Glomerular visceral epithelial cell (primary cell): ENCODE measurements at regions not wholly inside any gene's neighbourhood (a gene's known extent, or its start where the extent isn't known, plus 50 kb on each side); places are given as distances from the start of the nearest gene placed in this dataset.

Source experiments
- DNase-seq: peaks from one replicate; pipeline ENCODE4 v3.0.0-alpha.2; 2016; ENCODE audit errors: extremely low spot score

DNA sequence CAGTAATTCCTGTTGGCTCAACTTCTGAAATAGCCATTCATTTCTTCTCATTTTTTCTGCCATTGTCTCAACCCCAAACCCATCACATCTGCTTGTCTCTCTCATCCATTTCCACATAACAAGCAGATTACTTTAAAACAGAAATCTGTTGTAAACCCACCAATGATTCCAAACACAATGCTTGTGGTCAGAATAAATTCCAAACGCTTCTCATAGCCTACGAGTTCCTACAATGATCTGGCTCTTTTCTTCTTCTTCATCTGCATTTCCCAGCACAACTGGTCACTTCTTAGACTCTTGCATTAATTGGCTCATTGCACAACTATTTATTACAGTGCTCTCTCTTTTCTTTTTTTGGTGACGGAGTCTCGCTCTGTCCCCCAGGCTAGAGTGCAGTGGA is 364.1 kb downstream of the GATA3 start:
- no peak for DNase-seq

DNA sequence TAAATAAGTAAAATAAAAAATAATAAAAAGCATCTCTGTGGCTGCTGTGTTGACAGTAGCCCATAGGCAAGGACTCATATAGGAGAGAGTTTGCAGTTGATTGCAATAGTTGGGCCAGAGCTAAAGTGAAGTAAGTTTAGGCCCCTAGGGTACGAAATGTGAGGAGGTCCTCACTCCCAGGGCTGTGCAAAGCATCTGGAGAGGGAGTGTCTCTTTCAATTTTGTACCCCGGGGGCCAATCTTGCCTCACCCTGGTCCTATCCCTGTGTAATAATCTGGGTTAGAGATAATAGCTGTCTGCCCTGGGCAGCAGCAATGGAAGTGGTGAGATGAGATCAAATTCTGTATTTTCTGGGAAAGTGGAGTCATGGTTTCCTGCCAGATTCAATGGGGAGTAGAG is 365.7 kb downstream of the GATA3 start:
- no peak for DNase-seq

DNA sequence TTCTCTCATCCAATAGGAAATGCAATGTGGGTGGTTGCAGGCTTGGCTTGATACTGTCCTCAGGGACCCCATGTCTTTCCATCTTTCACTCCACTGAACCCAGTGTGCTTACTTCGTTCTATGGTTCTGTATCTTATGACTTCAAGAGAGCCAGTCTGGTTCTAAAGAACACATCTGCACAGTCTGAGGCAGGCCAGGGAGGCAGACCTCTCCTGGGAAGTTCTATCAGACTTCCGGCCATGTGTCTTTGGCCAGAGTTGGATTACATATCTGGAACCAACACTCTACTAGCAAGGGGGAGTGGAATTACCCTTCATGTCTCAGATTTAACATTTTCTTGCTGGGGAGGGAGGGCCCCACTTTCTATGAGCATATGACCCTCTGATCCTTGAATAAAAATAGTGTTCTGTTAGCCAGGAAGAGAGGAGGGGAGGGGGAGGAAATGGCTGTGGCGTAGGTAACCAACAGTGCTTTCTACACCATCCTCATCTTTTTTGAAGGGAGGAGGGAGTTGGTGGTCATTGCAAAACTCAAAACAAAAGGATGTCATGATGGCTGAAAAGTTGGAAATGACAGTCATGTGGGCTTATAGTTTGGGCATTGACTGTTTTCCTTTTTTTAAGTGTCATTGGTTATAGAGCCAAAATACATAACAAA is 370.2 kb downstream of the GATA3 start:
- no peak for DNase-seq

DNA sequence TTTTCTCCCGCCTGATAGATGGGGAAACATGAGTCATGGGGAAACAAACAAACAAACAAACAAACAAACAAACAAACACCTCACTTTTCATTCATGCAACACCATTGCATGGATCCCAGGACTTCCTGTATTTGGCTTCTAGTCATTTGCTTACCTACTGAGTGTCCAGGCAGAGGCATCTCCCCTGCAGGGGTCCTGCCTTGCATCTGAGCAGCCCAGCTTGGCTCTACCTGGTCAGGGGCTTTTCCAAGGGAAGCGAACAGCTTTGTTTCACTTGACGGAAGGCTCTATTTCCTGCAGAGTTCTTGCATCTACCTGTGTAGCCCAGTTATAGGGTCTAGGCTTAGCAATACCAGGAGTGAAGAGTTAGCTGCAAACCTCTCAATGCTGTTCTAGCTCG is 374.2 kb downstream of the GATA3 start:
- DNase-seq, result no peak

DNA sequence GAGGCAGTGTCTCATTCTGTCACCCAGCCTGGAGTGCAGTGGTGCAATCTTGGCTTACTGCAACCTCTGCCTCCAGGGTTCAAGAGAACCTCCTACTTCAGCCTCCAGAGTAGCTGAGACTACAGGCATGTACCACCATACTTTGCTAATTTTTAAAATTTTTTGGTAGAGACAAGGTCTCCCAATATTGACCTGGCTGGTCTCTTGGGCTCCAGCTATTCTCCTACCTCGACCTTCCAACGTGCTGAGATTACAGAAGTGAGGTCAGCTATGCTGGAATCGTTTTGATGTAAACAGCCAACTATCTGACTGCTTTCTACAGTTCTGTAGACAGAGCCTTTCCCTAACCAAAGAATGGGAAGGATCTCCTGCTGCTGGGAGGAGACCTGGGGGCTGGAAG is 375.8 kb downstream of the GATA3 start:
- no peak for DNase-seq

DNA sequence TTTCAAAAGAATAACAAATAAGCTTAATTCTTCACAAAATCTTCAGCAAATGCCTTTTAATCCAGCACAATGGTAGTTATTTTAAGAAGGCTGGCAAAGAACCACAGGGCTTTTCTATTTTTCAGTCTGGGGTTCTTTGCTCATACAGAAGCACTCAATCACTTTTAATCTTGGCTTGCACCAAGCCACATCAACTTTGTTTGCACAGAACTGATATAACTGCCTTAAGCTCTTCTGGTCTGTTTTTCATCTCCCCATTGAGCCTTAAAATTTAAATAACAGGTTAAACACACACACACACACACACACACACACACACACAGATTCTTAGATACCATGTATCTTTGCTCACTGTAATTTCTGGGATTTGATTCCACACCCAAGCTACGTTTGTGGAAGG is 377.0 kb downstream of the GATA3 start:
- DNase-seq, result no peak

DNA sequence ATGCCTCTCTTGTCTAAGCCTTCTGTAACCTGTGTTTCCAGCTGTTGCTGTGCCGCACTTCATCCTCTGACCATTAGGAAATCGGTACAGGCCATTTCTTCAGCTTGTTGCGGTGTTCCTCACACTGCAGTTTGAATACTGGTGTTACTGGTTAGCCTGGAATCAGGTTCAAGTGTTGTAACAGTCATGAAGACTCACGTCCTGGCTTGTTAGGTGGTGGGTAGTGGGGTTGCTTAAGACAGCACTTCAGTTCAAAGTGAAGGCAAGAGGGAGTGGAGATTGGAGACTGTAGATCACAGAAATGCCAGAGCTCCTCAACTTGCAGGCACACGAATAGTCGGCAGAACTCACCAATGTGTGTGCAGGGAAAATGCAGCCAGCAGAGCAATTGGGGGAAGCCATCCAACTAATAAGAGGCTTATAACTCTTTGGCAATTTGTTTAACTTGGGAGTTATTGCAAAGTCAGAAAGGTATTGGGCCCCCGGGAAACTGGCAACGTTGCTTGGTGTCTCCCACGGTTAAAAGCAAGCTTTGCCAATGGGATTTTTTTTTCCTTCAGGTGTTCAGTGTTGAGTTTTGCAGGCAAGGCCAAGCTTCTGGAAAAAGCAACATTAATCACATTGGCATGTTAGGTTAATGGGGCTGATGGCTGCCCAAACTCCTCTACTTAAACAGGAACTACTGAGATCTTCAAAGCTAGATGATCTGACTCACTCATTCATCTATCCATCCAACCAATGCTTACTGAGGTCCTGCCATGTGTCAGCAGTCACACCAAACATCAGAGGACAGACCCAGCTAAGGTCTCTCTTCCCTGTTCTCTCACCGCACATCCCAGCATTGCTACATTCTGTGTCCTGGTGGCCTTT is 380.9 kb downstream of the GATA3 start:
- no peak for DNase-seq

DNA sequence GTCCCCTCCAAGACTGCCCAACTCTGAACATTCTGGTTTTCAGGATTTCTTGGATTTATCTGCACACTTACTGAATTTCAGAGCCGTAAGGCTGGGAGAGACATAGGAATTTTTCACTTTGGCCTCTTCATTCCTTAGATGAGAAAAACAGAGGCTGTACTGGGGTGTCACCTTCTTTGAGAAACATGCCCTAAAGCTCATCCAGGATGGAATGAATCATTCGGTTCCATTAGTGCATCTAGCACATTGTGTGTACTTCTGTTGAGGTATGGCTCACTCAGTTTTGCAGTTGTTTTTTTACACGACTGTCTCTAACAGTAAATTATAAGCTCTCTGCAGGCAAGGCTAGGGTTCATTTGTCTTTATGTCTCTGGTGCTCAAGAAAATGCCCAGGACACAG is 383.4 kb downstream of the GATA3 start:
- no peak for DNase-seq

DNA sequence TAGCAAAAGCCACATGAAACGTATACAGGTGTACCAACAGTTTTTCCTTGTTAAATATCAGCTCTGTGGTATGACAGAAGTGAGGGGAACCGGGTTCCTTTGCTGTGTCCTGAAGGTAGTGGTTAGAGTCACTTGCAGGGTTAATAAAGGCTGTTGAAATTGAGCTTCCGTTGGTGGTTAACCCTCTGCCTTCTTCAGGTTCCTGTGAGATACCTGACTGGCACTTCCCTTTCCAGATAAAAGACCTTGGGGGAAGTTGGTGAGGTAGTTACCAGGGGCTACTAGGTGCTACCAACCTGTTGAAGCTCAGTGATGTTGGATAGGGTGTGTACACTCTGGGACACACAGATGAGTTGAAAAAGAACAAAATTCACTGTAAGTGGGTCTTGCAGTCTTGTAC is 384.1 kb downstream of the GATA3 start:
- no peak for DNase-seq

DNA sequence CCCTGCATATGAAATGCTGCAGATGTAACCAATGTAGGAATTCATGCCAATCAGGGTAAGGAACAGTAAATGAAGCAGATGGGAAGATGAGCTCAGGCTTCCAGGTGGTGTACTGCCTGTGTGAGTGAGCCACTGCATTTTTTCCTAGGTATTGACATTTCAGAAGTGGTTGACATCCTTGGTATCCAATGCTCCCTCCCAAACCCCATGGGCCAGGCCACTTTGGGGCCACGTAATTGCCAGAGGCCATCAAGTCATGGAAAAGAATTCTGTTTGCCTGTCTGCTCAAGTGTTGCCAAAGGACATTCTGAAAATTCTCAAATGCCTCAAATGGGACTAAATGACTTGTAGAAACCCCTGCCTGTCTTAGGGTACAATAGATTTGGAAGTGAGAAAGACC is 384.6 kb downstream of the GATA3 start:
- DNase-seq, result no peak

DNA sequence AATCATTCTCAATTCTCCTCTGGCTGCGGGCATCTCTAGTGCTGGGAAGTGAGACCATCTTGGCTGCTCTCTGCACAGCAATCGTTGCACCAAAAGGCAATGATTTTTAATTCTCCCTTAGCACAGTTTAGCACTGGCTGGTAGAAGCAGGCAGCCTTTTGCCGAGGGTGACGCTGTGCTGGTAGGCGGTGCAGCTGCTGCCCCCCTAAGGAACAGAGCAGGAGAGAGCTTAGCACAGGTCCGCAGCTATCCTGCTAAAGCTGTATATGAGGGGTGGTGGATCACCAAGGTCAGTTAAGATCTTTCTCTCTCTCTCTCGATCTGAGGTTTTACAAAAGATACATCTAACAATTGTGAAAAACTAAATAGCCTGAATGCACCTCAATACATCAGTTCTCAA is 390.1 kb downstream of the GATA3 start:
- DNase-seq, result no peak

DNA sequence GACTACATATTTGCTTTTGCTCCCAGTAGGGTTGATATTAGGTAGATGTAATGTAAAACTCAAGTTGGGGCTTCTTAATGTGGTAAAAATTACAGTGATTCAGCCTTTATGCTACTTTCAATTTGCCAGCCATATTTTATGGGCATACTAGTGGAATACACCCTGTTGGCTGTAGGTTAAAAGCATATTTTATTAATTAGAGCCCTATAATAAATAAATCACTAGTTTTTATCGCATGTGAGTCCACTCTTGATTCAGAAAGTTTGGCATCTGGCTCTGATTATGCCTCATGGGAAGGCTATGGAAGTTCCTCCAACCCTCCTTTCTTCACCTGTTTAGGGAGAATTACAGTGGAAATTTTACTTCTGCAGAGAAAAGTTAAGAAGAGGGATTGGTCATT is 390.9 kb downstream of the GATA3 start:
- DNase-seq, result no peak

DNA sequence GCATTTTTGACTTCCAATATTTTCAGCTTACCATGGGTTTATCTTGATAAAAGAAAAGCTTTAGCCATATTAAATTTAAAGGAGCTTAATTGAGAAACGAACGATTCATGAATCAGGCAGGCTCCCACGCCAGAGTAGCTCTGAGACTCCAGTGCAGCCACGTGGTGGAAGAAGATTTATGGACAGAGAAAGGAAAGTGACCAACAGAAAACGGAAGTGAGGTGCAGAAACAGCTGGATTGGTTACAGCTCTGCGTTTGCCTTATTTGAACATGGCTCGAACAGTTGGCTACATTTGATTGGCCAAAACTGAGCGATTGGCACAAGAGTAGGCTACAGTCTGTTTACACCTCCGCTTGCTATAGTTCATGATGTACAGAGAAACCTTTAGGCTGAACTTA is 395.4 kb downstream of the GATA3 start:
- DNase-seq, result no peak

DNA sequence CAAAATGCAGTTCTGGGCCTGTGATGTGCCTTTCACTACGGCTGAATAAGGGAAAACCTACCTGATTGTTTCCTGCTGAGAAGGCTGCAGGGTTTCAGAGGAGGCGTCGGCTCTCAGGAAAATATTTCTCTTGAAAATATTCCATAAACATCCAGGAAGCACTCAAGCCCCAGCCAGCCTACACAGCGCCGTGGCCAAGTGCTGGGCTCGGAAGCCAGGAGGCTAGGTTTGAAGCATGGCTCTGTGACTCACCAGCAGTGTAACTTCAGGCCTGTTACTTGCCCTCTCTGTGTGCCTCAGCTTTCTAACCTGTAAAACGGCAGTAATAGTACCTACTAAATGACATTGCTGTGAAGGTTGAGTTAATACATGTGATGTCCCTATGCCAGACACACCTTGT is 399.1 kb downstream of the GATA3 start:
- DNase-seq, result no peak

DNA sequence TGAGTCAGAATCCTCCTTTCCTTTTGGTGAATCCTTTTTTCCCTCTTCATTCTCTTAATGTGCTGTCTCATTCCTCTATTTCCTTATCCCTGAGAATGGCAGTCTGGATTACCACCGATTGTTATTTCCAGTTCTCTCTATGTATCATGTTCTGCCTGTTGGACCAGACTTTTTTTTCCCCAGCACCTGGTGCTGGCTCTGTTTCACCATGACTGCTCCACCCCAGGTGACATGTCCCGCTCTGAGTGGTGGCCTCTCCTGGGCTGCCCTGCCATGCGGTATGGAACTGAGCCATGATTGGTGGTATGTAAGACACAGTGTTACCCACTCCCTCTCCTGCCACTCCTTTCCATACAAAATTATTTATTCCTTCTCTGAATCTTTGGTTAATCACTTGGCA is 399.9 kb downstream of the GATA3 start:
- DNase-seq, result no peak

DNA sequence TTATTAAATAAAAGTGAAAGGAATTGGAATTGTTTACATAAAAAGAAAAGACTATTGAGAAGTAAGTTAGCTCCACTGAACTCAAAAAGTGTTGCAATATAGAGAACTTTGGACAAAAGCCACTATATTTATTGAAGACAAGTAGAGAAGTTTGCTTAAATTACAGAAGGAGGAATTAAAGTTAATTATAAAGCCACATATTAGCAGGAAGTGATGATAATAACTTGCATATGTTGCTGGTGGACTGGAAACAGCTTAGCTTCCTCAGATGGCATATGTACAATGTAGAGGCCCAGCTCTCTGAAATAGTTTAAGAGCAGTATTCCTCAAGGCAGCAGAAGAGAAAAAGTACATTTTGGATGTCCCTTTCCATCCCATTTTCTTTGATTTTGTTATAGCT is 400.7 kb downstream of the GATA3 start:
- DNase-seq, result no peak

DNA sequence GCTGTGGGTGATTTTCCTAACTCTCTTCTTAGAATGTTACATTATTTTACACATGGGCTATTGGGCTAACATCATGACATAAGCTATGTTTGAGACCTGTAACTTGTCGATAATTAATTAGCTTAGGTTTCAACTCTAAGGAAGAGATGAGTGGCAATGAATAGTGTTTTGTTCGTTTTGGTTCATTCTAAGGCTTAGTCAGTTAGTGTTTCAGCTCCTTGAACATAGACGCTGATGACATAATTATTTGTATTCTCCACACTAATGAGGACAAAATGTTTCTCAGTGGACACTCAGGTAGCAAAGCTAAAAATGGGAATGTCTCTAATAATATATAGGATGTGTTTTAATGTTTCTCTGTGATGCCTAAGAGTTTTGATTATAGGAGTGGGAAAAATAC is 401.9 kb downstream of the GATA3 start:
- no peak for DNase-seq

DNA sequence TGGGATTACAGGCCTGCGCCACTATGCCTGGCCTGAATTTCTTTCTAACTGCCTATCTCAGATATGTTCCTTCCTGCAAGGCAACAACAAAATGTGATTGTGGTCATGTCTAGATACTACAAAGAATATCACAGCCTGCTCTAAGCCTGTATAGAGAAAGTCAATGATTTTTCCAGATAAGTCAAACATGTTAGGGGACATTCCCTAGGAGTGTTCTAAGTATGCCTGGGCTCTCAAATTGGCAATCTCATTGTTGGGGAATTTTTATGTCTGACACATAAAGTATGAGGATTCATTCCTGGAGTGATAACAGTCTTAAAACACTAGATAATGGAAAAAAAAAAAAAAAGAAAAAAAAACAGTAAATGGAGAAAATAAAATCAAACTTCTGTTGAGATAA is 406.1 kb downstream of the GATA3 start:
- DNase-seq, result no peak

DNA sequence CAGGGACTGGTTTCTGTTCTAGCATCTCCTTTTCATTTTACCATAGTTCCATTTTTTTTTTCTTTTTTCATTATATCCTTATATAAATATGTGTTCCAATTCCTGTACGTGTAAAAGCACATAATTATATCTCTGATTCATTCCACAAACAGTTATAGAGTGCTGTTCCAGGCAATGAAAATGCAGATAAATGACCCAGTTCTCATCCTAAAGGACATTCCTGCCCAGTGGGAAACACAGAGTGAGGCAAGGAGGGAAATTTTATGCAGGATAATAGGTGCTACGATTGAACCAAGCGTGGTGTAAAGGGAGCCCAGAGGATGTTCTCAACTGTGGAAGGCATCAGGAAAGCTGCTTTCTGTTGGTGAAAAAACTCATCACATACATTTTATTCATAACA is 408.1 kb downstream of the GATA3 start:
- no peak for DNase-seq

DNA sequence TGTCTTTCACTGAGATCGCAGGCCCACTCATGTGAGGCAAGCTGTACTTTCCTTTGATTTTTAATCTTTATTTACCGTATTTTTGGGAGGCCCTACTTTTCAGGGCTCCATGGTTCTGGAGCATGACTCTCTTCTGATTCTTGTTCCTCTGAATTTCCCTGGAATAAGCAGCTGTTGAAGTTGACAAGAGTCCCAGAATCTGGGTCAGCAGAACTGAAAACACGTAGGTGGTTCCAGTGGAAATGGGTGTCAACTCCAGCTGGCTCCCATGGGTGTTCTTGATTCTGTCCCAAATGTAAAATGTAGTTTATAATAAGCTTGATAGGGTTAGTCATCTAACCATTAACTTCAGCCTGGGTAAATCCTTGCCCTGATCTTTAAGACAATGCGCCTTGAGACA is 409.4 kb downstream of the GATA3 start:
- no peak for DNase-seq

DNA sequence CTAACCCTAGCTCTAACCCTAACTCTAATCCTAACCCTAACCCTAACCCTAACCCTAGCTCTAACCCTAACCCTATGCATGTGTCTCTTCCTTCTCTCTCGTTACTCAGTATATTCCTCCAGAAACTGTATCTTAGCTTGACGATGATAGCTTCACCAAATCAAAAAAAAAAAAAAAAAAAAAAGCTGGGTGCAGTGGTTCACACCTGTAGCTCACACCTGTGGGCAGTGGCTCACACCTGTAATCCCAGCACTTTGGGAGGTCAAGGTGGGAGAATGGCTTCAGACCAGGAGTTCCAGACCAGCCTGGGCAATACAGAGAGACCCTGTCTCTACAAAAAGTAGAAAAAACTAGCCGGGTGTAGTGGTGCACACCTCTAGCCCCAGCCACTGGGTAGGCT is 414.0 kb downstream of the GATA3 start:
- no peak for DNase-seq

DNA sequence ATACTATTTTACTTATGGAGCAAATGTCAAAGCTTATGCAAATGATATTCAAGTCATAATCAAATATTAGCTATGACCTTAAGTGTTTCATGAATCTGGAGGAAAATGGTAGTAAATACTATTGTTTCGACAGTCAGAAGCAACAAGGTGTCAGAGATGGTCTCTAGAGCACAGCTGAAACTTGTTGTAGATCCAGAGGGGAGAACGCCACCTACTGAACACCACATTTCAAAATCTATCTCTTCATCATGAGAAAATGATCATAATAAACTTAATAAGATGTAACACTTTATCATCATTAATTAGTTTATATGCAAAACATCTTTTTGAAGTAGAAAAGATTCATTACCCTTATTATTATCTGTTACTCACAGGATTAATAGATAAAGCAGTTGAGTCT is 418.7 kb downstream of the GATA3 start:
- no peak for DNase-seq

DNA sequence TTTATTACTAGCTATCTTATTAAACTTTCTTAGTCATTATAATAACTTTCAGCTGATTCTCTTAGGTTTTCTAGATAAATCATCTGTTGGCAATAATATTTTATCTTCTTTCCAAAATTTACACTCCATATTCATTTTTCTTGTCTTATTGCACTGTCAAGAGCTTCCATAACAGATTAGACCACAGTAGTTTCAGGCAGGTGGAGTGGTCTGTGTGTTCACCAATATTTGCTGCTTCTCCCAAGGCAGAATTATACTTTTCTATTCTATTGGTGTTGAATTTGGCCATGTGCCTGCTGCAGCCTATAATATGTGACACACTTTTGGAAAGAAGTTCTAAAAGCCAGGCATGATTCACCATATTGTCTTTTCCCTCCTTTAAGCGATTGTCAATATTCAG is 422.8 kb downstream of the GATA3 start:
- no peak for DNase-seq
